ENCODE measurements at regions not wholly inside any gene's neighbourhood (a gene's known extent, or its start where the extent isn't known, plus 50 kb on each side); places are given as distances from the start of the nearest gene placed in this dataset.

GRCh38 chr9:28848671-28849070 is 1275.4 kb upstream of the C9orf72 start:
- Histone ChIP-seq H2AK5ac (ENCODE audit: low read depth, low read length) (no peak overlapping the region), H3K9me1 (ENCODE audit: insufficient read depth, low read length) (no peaks in the 10 kb centered on the region), H3K79me1 (ENCODE audit: low read depth in 1 of 2, low read length in 2 of 2) (no peaks in the 10 kb centered on the region), H3K36me3 (ENCODE audit: control insufficient read depth, insufficient read depth, low read length) (no peaks in the 10 kb centered on the region), H2BK120ac (ENCODE audit: low read depth, low read length) (no peak overlapping the region), H4K91ac (ENCODE audit: insufficient read depth, low read depth, low read length) (no peak overlapping the region), H2BK20ac (ENCODE audit: low read depth, low read length) (no peak overlapping the region), H3K9ac (ENCODE audit: low read depth, low read length) (no peak overlapping the region), H3K9me3 (ENCODE audit: control insufficient read depth, insufficient read depth, low read length) (0 out of 2 replicates have a peak, but pooled peaks cover 2% of the 10 kb centered on the region), H3K23ac (ENCODE audit: low read depth, low read length) (no peak overlapping the region), H3K4ac (ENCODE audit: low read depth, low read length) (no peak overlapping the region), H3K27ac (ENCODE audit: insufficient read depth, low read length) (no peak overlapping the region), H2BK15ac (ENCODE audit: low read depth, low read length) (no peak overlapping the region), H3K18ac (ENCODE audit: low read depth, low read length) (no peak overlapping the region), H4K5ac (ENCODE audit: low read depth, low read length) (no peak overlapping the region), H2AK9ac (replicated peaks; ENCODE audit: low read depth, low read length, poor library complexity) (no peak overlapping the region), H3K14ac (replicated peaks; ENCODE audit: low read depth, low read length) (no peak overlapping the region), H3K4me2 (ENCODE audit: low read depth, low read length) (no peak overlapping the region), H4K8ac (ENCODE audit: low read depth in 2 of 2, low read length in 2 of 2) (no peak overlapping the region), H2BK5ac (ENCODE audit: low read depth, low read length, poor library complexity, severe bottlenecking) (no peak overlapping the region), H3K27me3 (ENCODE audit: control insufficient read depth, insufficient read depth, low read length) (no peaks in the 10 kb centered on the region), H2AFZ (replicated peaks; ENCODE audit: low read length, poor library complexity) (no peak overlapping the region), H3K4me1 (ENCODE audit: control insufficient read depth, insufficient read depth, low read length) (no peaks in the 10 kb centered on the region), H3K56ac (ENCODE audit: extremely low read depth, insufficient read depth, low read length) (no peak overlapping the region), H3K4me3 (ENCODE audit: insufficient read depth, low read depth, low read length) (no peak overlapping the region), H4K20me1 (ENCODE audit: insufficient read depth, low read length) (no peaks in the 10 kb centered on the region)
- dilution Hi-C loops (cut with HindIII; ENCODE audit: low sequenced_read_pairs, unreplicated experiment) (no loop called here), in situ Hi-C loops (cut with MboI; ENCODE audit: low sequenced_read_pairs) (no loop called here), intact Hi-C loops (cut with micrococcal nuclease) (no loop called here)
- TF ChIP-seq BHLHE40 (IDR thresholded peaks at IDR 0.05; ENCODE audit: low read depth, low read length) = no peak
- TF ChIP-seq CEBPB (IDR thresholded peaks at IDR 0.05; ENCODE audit: low read depth, low read length) = no peak
- TF ChIP-seq RFX5 (IDR thresholded peaks at IDR 0.05; ENCODE audit: low read depth, low read length) = no peak
- TF ChIP-seq NFE2L2 (IDR thresholded peaks at IDR 0.05; ENCODE audit: low read depth, low read length) = no peak
- TF ChIP-seq ELK1 (IDR thresholded peaks at IDR 0.05; ENCODE audit: borderline replicate concordance, low read depth, low read length) = no peak
- TF ChIP-seq MAFK (IDR thresholded peaks at IDR 0.05; ENCODE audit: low read depth, low read length) = no peak
- ChIA-PET CTCF (no interaction called here), POLR2A (ENCODE audit: unreplicated experiment) (no interaction called here)
- BruUV-seq (replicated peaks) = no TSS peak
- no peak for ATAC-seq (ENCODE audit: low read depth)
- no CpG with 5 or more reads among the region's 2 CpGs for WGBS, 2 experiments (ENCODE audit: extremely low coverage in 2 of 2, insufficient read length in 1 of 2)
- no peak for DNase-seq
